GM19328 (cell line): ENCODE measurements at regions not wholly inside any gene's neighbourhood (a gene's known extent, or its start where the extent isn't known, plus 50 kb on each side); places are given as distances from the start of the nearest gene placed in this dataset.

Experiments used
- ATAC-seq: cut with Tn5 transposase; IDR thresholded peaks from one replicate; pipeline ENCODE4 v1.9.1; 2021; ENCODE audit warnings: mild to moderate bottlenecking, moderate library complexity; ENCODE audit not compliant: unreplicated experiment

- peak; percentile 73 for ATAC-seq
Measured at GRCh38 chr7:95669513-95669912, 73.2 kb upstream of the PDK4 start.

GRCh38 chr7:95668504-95669018 lies 72.2 kb upstream of the PDK4 start:
- no peak for ATAC-seq

GRCh38 chr7:95662987-95663386 lies 66.7 kb upstream of the PDK4 start:
- ATAC-seq, result no peak

GRCh38 chr7:95660023-95660434 lies 63.7 kb upstream of the PDK4 start:
- no peak for ATAC-seq

GRCh38 chr7:95658676-95659075 lies 62.4 kb upstream of the PDK4 start:
- ATAC-seq, result no peak

GRCh38 chr7:95649546-95649945 lies 53.2 kb upstream of the PDK4 start:
- ATAC-seq, result no peak

GRCh38 chr7:95646350-95646749 lies 50.0 kb upstream of the PDK4 start:
- no peak for ATAC-seq
